LHCN-M2 (cell line): ENCODE measurements at regions not wholly inside any gene's neighbourhood (a gene's known extent, or its start where the extent isn't known, plus 50 kb on each side); places are given as distances from the start of the nearest gene placed in this dataset.
"Not testable (repeated sequence)": the region's sequence is repeated elsewhere in the genome, so short reads cannot be mapped to it uniquely, and the experiment has no call there.

ENCODE experiments used
- DNase-seq: peaks from one replicate; pipeline ENCODE4 v3.0.0-alpha.2; 2012; ENCODE audit warnings: low read depth

- peak; percentile 39 for DNase-seq
Measured at GRCh38 chr6:85864453-85865401, 222.0 kb upstream of the SYNCRIP start.

GRCh38 chr6:85856235-85856634, 213.5 kb upstream of the SYNCRIP start:
- no peak for DNase-seq

GRCh38 chr6:85838351-85839119, 195.8 kb upstream of the SYNCRIP start:
- DNase-seq, result not testable (repeated sequence)

- DNase-seq, result no peak
Measured at GRCh38 chr6:85828973-85829372, 186.3 kb upstream of the SYNCRIP start.

- DNase-seq, result no peak
Measured at GRCh38 chr6:85826997-85827396, 184.3 kb upstream of the SYNCRIP start.

- DNase-seq, result no peak
Measured at GRCh38 chr6:85824329-85824728, 181.6 kb upstream of the SYNCRIP start.

- DNase-seq, result no peak
Measured at GRCh38 chr6:85810558-85810957, 167.9 kb upstream of the SYNCRIP start.

- no peak for DNase-seq
Measured at GRCh38 chr6:85803721-85804120, 161.0 kb upstream of the SYNCRIP start.

GRCh38 chr6:85802162-85802561, 159.5 kb upstream of the SYNCRIP start:
- DNase-seq, result no peak

- DNase-seq, result no peak
Measured at GRCh38 chr6:85798931-85799652, 156.4 kb upstream of the SYNCRIP start.

GRCh38 chr6:85797993-85798392, 155.3 kb upstream of the SYNCRIP start:
- DNase-seq, result no peak

GRCh38 chr6:85795945-85796344, 153.3 kb upstream of the SYNCRIP start:
- no peak for DNase-seq

- DNase-seq, result no peak
Measured at GRCh38 chr6:85792254-85792653, 149.6 kb upstream of the SYNCRIP start.

GRCh38 chr6:85775883-85776282, 133.2 kb upstream of the SYNCRIP start:
- no peak for DNase-seq

GRCh38 chr6:85772641-85773040, 130.0 kb upstream of the SYNCRIP start:
- DNase-seq, result no peak

- DNase-seq, result no peak
Measured at GRCh38 chr6:85771925-85772430, 129.3 kb upstream of the SYNCRIP start.

- no peak for DNase-seq
Measured at GRCh38 chr6:85771455-85771854, 128.8 kb upstream of the SYNCRIP start.

- DNase-seq, result no peak
Measured at GRCh38 chr6:85764844-85765243, 122.2 kb upstream of the SYNCRIP start.

GRCh38 chr6:85756982-85757381, 114.3 kb upstream of the SYNCRIP start:
- peak; percentile 30 for DNase-seq

GRCh38 chr6:85754894-85755293, 112.2 kb upstream of the SYNCRIP start:
- DNase-seq, result no peak

- DNase-seq, result no peak
Measured at GRCh38 chr6:85752602-85753001, 109.9 kb upstream of the SYNCRIP start.
